Hepatocyte (in vitro differentiated cells): ENCODE measurements at regions not wholly inside any gene's neighbourhood (a gene's known extent, or its start where the extent isn't known, plus 50 kb on each side); places are given as distances from the start of the nearest gene placed in this dataset.

Source experiments
- CTCF ChIP-seq: fragments of 200-600 bp; sonication (generic); IDR thresholded peaks from 2 replicates; pipeline ENCODE4 v1.5.1; 2016; ENCODE audit warnings: antibody characterized with exemption, mild to moderate bottlenecking; ENCODE audit not compliant: poor library complexity
- EZH2phosphoT487 ChIP-seq: fragments of 200-600 bp; sonication (generic); IDR thresholded peaks from one replicate; pipeline ENCODE4 v1.6.1; 2018; ENCODE audit warnings: antibody characterized with exemption, mild to moderate bottlenecking, low read depth, moderate library complexity; ENCODE audit not compliant: unreplicated experiment, severe bottlenecking

- TF ChIP-seq CTCF (no peak), EZH2phosphoT487 (no peak)
These were observed 415.4 kb upstream of the USP9Y start for GRCh38 chrY:12285608-12286007.
